ENCODE measurements at regions not wholly inside any gene's neighbourhood (a gene's known extent, or its start where the extent isn't known, plus 50 kb on each side); places are given as distances from the start of the nearest gene placed in this dataset.
"Not testable (repeated sequence)": the region's sequence is repeated elsewhere in the genome, so short reads cannot be mapped to it uniquely, and the experiment has no call there.

- TF ChIP-seq CTCF, POLR2A (IDR thresholded peaks at IDR 0.05): not testable (repeated sequence)
Observed at GRCh38 chr2:87677421-87677923, 70.4 kb upstream of the PLGLB2 start.
